ENCODE measurements at regions not wholly inside any gene's neighbourhood (a gene's known extent, or its start where the extent isn't known, plus 50 kb on each side); places are given as distances from the start of the nearest gene placed in this dataset.

- Histone ChIP-seq H3K79me1 (replicated peaks; ENCODE audit: low read length, poor library complexity, severe bottlenecking) (no peaks in the 10 kb centered on the region), H3K4me3 (ENCODE audit: insufficient read depth in 1 of 2, low read depth in 1 of 2, low read length in 2 of 2) (no peak overlapping the region), H2BK12ac (ENCODE audit: low read length in 2 of 2) (no peak overlapping the region), H2AFZ (ENCODE audit: low read depth, low read length) (no peak overlapping the region), H2AK5ac (ENCODE audit: low read length, severe bottlenecking) (no peak overlapping the region), H3K18ac (ENCODE audit: low read depth in 1 of 2, low read length in 2 of 2) (no peak overlapping the region), H2BK5ac (ENCODE audit: low read depth, low read length, poor library complexity, severe bottlenecking) (no peak overlapping the region), H3K14ac (ENCODE audit: low read length in 2 of 2) (no peak overlapping the region), H3K4me2 (ENCODE audit: low read length, poor library complexity, severe bottlenecking) (no peak overlapping the region), H3K27ac (ENCODE audit: low read length, poor library complexity, severe bottlenecking) (no peak overlapping the region), H4K91ac (ENCODE audit: low read length) (no peak overlapping the region), H3K27me3 (ENCODE audit: control insufficient read depth in 1 of 2, insufficient read depth in 1 of 2, low read length in 2 of 2) (no peaks in the 10 kb centered on the region), H3K9ac (ENCODE audit: low read length) (no peak overlapping the region), H3K36me3 (ENCODE audit: control insufficient read depth in 1 of 2, insufficient read depth in 2 of 2, low read depth in 1 of 2, low read length in 2 of 2) (no peaks in the 10 kb centered on the region), H3K9me3 (ENCODE audit: control insufficient read depth, low read length) (no peaks in the 10 kb centered on the region), H2BK120ac (ENCODE audit: low read depth, low read length) (no peak overlapping the region), H3K4ac (ENCODE audit: low read depth in 1 of 2, low read length in 2 of 2) (no peak overlapping the region), H3K23ac (ENCODE audit: low read length in 2 of 2) (no peak overlapping the region), H4K8ac (ENCODE audit: low read length) (no peak overlapping the region), H2BK15ac (ENCODE audit: low read depth, poor library complexity, severe bottlenecking) (no peak overlapping the region), H3K4me1 (ENCODE audit: control insufficient read depth, insufficient read depth, low read depth, low read length) (no peaks in the 10 kb centered on the region)
- 91% methylated on average over 7 of the region's 8 CpGs for WGBS
- no peak for DNase-seq
Observed at GRCh38 chr6:163723759-163724158, 309.2 kb downstream of the QKI start.

GRCh38 chr6:163721922-163722692, 307.6 kb downstream of the QKI start:
- Histone ChIP-seq H2BK120ac (ENCODE audit: low read depth, low read length) (no peak overlapping the region), H2AFZ (ENCODE audit: low read depth, low read length) (no peak overlapping the region), H3K9me3 (ENCODE audit: control insufficient read depth, low read length) (no peaks in the 10 kb centered on the region), H3K4me3 (ENCODE audit: insufficient read depth in 1 of 2, low read depth in 1 of 2, low read length in 2 of 2) (no peak overlapping the region), H2AK5ac (ENCODE audit: low read length, severe bottlenecking) (no peak overlapping the region), H3K36me3 (ENCODE audit: control insufficient read depth in 1 of 2, insufficient read depth in 2 of 2, low read depth in 1 of 2, low read length in 2 of 2) (no peaks in the 10 kb centered on the region), H3K4ac (ENCODE audit: low read depth in 1 of 2, low read length in 2 of 2) (no peak overlapping the region), H4K91ac (ENCODE audit: low read length) (no peak overlapping the region), H3K4me2 (ENCODE audit: low read length, poor library complexity, severe bottlenecking) (no peak overlapping the region), H2BK15ac (ENCODE audit: low read depth, poor library complexity, severe bottlenecking) (no peak overlapping the region), H3K4me1 (ENCODE audit: control insufficient read depth, insufficient read depth, low read depth, low read length) (no peaks in the 10 kb centered on the region), H3K27ac (ENCODE audit: low read length, poor library complexity, severe bottlenecking) (no peak overlapping the region), H3K18ac (ENCODE audit: low read depth in 1 of 2, low read length in 2 of 2) (no peak overlapping the region), H2BK12ac (ENCODE audit: low read length in 2 of 2) (no peak overlapping the region), H3K27me3 (ENCODE audit: control insufficient read depth in 1 of 2, insufficient read depth in 1 of 2, low read length in 2 of 2) (no peaks in the 10 kb centered on the region), H4K8ac (ENCODE audit: low read length) (no peak overlapping the region), H3K23ac (ENCODE audit: low read length in 2 of 2) (no peak overlapping the region), H2BK5ac (ENCODE audit: low read depth, low read length, poor library complexity, severe bottlenecking) (no peak overlapping the region), H3K79me1 (replicated peaks; ENCODE audit: low read length, poor library complexity, severe bottlenecking) (no peaks in the 10 kb centered on the region), H3K9ac (ENCODE audit: low read length) (no peak overlapping the region), H3K14ac (ENCODE audit: low read length in 2 of 2) (no peak overlapping the region)
- WGBS = 86% methylated on average over 9 of the region's 13 CpGs
- no peak for DNase-seq

DNA sequence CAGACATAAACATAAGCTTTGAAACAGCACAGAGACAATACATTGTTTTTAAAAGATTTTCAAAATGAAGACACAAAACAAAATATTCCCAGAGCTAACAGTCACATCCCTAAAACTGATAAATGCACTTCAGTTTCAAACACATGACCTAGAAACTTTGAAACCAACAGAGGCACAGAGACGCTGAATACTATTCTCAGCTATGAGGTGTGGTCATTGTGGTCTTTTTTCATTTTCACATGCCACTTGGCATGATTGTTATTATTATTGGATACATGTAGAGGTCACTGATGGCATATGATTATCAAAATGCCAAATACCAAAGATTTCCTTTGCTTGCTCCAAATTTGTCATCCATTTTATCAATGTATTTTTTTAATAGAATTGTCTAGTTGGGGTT, 306.9 kb downstream of the QKI start:
- no peaks in the 10 kb centered on the region for H3K79me1 ChIP-seq (replicated peaks; ENCODE audit: low read length, poor library complexity, severe bottlenecking)
- no CpG with 5 or more reads among the region's 1 CpG for WGBS
- H3K4me3 ChIP-seq (ENCODE audit: insufficient read depth in 1 of 2, low read depth in 1 of 2, low read length in 2 of 2) = no peak overlapping the region
- no peak overlapping the region for H3K23ac ChIP-seq (ENCODE audit: low read length in 2 of 2)
- H2BK15ac ChIP-seq (ENCODE audit: low read depth, poor library complexity, severe bottlenecking) = no peak overlapping the region
- no peak overlapping the region for H3K4me2 ChIP-seq (ENCODE audit: low read length, poor library complexity, severe bottlenecking)
- H3K18ac ChIP-seq (ENCODE audit: low read depth in 1 of 2, low read length in 2 of 2) = no peak overlapping the region
- no peak overlapping the region for H4K8ac ChIP-seq (ENCODE audit: low read length)
- DNase-seq = no peak
- H3K14ac ChIP-seq (ENCODE audit: low read length in 2 of 2) = no peak overlapping the region
- H3K9me3 ChIP-seq (ENCODE audit: control insufficient read depth, low read length) = no peaks in the 10 kb centered on the region
- no peak overlapping the region for H2BK12ac ChIP-seq (ENCODE audit: low read length in 2 of 2)
- no peaks in the 10 kb centered on the region for H3K4me1 ChIP-seq (ENCODE audit: control insufficient read depth, insufficient read depth, low read depth, low read length)
- no peak overlapping the region for H4K91ac ChIP-seq (ENCODE audit: low read length)
- no peak overlapping the region for H2AFZ ChIP-seq (ENCODE audit: low read depth, low read length)
- no peak overlapping the region for H3K9ac ChIP-seq (ENCODE audit: low read length)
- H3K4ac ChIP-seq (ENCODE audit: low read depth in 1 of 2, low read length in 2 of 2) = no peak overlapping the region
- no peak overlapping the region for H2AK5ac ChIP-seq (ENCODE audit: low read length, severe bottlenecking)
- no peak overlapping the region for H2BK5ac ChIP-seq (ENCODE audit: low read depth, low read length, poor library complexity, severe bottlenecking)
- H3K27me3 ChIP-seq (ENCODE audit: control insufficient read depth in 1 of 2, insufficient read depth in 1 of 2, low read length in 2 of 2) = no peaks in the 10 kb centered on the region
- H3K36me3 ChIP-seq (ENCODE audit: control insufficient read depth in 1 of 2, insufficient read depth in 2 of 2, low read depth in 1 of 2, low read length in 2 of 2) = no peaks in the 10 kb centered on the region
- no peak overlapping the region for H3K27ac ChIP-seq (ENCODE audit: low read length, poor library complexity, severe bottlenecking)
- H2BK120ac ChIP-seq (ENCODE audit: low read depth, low read length) = no peak overlapping the region

GRCh38 chr6:163720460-163721235, 306.1 kb downstream of the QKI start:
- DNase-seq = peak; percentile 35
- Histone ChIP-seq H2BK120ac (ENCODE audit: low read depth, low read length) (no peak overlapping the region), H3K23ac (ENCODE audit: low read length in 2 of 2) (no peak overlapping the region)

More at GRCh38 chr6:163720460-163721235, 306.1 kb downstream of the QKI start:
- no peak overlapping the region for H2BK12ac ChIP-seq (ENCODE audit: low read length in 2 of 2)
- no peak overlapping the region for H4K8ac ChIP-seq (ENCODE audit: low read length)
- no peak overlapping the region for H2AFZ ChIP-seq (ENCODE audit: low read depth, low read length)
- no peak overlapping the region for H3K4me3 ChIP-seq (ENCODE audit: insufficient read depth in 1 of 2, low read depth in 1 of 2, low read length in 2 of 2)
- H3K4me1 ChIP-seq (ENCODE audit: control insufficient read depth, insufficient read depth, low read depth, low read length) = no peaks in the 10 kb centered on the region
- H2BK5ac ChIP-seq (ENCODE audit: low read depth, low read length, poor library complexity, severe bottlenecking) = no peak overlapping the region
- no peaks in the 10 kb centered on the region for H3K9me3 ChIP-seq (ENCODE audit: control insufficient read depth, low read length)
- H3K9ac ChIP-seq (ENCODE audit: low read length) = no peak overlapping the region
- no peak overlapping the region for H3K18ac ChIP-seq (ENCODE audit: low read depth in 1 of 2, low read length in 2 of 2)
- H3K27ac ChIP-seq (ENCODE audit: low read length, poor library complexity, severe bottlenecking) = no peak overlapping the region
- H3K4ac ChIP-seq (ENCODE audit: low read depth in 1 of 2, low read length in 2 of 2) = no peak overlapping the region
- no peak overlapping the region for H2BK15ac ChIP-seq (ENCODE audit: low read depth, poor library complexity, severe bottlenecking)
- no peaks in the 10 kb centered on the region for H3K36me3 ChIP-seq (ENCODE audit: control insufficient read depth in 1 of 2, insufficient read depth in 2 of 2, low read depth in 1 of 2, low read length in 2 of 2)
- no peak overlapping the region for H3K4me2 ChIP-seq (ENCODE audit: low read length, poor library complexity, severe bottlenecking)
- 84% methylated on average over 4 of the region's 4 CpGs for WGBS
- H3K14ac ChIP-seq (ENCODE audit: low read length in 2 of 2) = no peak overlapping the region
- H3K79me1 ChIP-seq (replicated peaks; ENCODE audit: low read length, poor library complexity, severe bottlenecking) = no peaks in the 10 kb centered on the region
- H4K91ac ChIP-seq (ENCODE audit: low read length) = no peak overlapping the region
- H3K27me3 ChIP-seq (ENCODE audit: control insufficient read depth in 1 of 2, insufficient read depth in 1 of 2, low read length in 2 of 2) = no peaks in the 10 kb centered on the region
- H2AK5ac ChIP-seq (ENCODE audit: low read length, severe bottlenecking) = no peak overlapping the region
